Activated naive CD4-positive, alpha-beta T cell treated with anti-CD3 and anti-CD28 coated beads, Interleukin-2, amount 10 ng/mL, durations not matched to agents 7 days and 5 days (primary cell): ENCODE measurements at regions not wholly inside any gene's neighbourhood (a gene's known extent, or its start where the extent isn't known, plus 50 kb on each side); places are given as distances from the start of the nearest gene placed in this dataset.

ENCODE experiments used
- CTCF ChIA-PET: fragments of 350-600 bp; sonication (Branson Sonifier 250); formaldehyde crosslinking; loops from one replicate; lab custom pipeline; 2021; ENCODE audit warnings: antibody characterized with exemption; lab: Charles Lee
- DNase-seq: peaks from one replicate; pipeline ENCODE4 v3.0.0-alpha.2; 2020
- H3K27ac Mint-ChIP-seq: one replicate; pipeline ENCODE4 v1.8.0; 2021; ENCODE audit warnings: mild to moderate bottlenecking, moderate library complexity, mixed read lengths
- H3K27me3 Mint-ChIP-seq: one replicate; pipeline ENCODE4 v1.8.0; 2021; ENCODE audit warnings: mild to moderate bottlenecking, mixed read lengths
- H3K36me3 Mint-ChIP-seq: one replicate; pipeline ENCODE4 v1.8.0; 2021; ENCODE audit warnings: mixed read lengths
- H3K4me1 Mint-ChIP-seq: one replicate; pipeline ENCODE4 v1.8.0; 2021; ENCODE audit warnings: mixed read lengths
- H3K4me3 Mint-ChIP-seq: one replicate; pipeline ENCODE4 v1.8.0; 2021; ENCODE audit warnings: mild to moderate bottlenecking, moderate library complexity, mixed read lengths
- H3K9me3 Mint-ChIP-seq: one replicate; pipeline ENCODE4 v1.8.0; 2021; ENCODE audit warnings: mixed read lengths

- CTCF ChIA-PET, result no interaction called here
- H3K9me3 Mint-ChIP-seq, result no peaks in the 10 kb centered on the region
- H3K4me1 Mint-ChIP-seq, result no peaks in the 10 kb centered on the region
- H3K27ac Mint-ChIP-seq, result no peak overlapping the region
- no peaks in the 10 kb centered on the region for H3K27me3 Mint-ChIP-seq
- H3K4me3 Mint-ChIP-seq, result no peak overlapping the region
- no peaks in the 10 kb centered on the region for H3K36me3 Mint-ChIP-seq
- no peak for DNase-seq
These were observed 448.2 kb downstream of the KCTD12 start for GRCh38 chr13:76438050-76438449.

DNA sequence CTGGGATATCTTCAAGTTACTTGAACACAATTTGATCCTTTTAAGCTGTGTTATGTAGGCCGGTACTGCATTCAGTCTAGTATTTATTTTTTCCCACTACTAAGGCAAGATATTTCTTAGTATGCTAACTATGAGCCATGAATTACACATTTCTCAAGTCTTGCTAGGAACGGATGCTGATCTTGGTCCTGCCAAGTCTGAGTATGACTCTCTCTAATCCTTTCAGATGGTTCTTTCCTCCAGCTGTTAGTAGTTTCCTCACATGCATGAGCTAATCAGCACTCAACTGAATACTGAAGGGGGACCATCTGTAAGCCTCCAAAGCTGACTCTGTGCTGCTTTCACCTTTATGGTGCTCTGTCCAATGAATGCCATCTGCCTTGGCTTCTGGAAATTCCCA, 460.3 kb downstream of the KCTD12 start:
- Mint-ChIP-seq H3K9me3 (no peaks in the 10 kb centered on the region), H3K27ac (no peak overlapping the region), H3K4me3 (no peak overlapping the region), H3K4me1 (no peaks in the 10 kb centered on the region), H3K27me3 (no peaks in the 10 kb centered on the region), H3K36me3 (no peaks in the 10 kb centered on the region)
- no peak for DNase-seq
- CTCF ChIA-PET, result no interaction called here

DNA sequence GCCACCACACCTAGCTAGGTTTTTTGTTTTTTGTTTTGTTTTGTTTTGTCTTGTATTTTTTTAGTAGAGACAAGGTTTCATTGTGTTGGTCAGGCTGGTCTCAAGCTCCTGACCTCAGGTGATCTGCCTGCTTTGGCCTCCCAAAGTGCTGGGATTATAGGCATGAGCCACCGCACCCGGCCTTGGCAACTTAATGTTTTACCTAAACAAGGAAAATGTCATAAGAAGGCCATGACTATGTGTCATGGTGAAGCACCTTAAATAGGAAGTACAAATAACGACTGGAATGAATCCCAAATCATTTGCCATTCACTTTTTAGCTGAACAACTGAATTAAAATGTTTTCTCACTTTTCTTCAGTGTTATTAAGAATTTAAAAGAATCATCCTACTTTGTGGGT, 465.2 kb downstream of the KCTD12 start:
- H3K4me3 Mint-ChIP-seq, result no peak overlapping the region
- no peaks in the 10 kb centered on the region for H3K27me3 Mint-ChIP-seq
- DNase-seq, result no peak
- no peaks in the 10 kb centered on the region for H3K4me1 Mint-ChIP-seq
- H3K9me3 Mint-ChIP-seq, result no peaks in the 10 kb centered on the region
- H3K36me3 Mint-ChIP-seq, result no peaks in the 10 kb centered on the region
- no peak overlapping the region for H3K27ac Mint-ChIP-seq
- CTCF ChIA-PET, result no interaction called here

DNA sequence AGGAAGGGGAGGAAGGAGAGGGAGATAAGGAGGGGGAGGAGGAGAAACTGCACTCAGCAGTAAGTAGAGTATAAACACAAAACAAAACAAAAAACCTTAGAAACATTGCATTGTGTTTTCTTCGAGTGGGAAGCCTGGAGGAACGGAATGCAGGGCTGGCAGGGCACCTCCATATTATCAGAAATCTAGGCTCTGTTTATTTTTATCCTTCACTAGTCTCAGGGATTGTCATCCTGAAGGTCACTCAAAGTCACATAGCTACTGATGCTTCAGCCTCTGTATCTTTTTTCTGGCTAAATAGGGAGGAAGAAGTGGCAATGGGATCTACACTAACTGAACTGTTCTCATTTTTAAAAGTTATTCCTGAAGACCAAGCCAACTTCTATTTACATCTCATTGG, 467.8 kb downstream of the KCTD12 start:
- Mint-ChIP-seq H3K27me3 (no peaks in the 10 kb centered on the region), H3K27ac (no peak overlapping the region), H3K36me3 (no peaks in the 10 kb centered on the region), H3K4me3 (no peak overlapping the region), H3K9me3 (no peaks in the 10 kb centered on the region), H3K4me1 (no peaks in the 10 kb centered on the region)
- CTCF ChIA-PET, result interaction anchor here (0.6 kb wide), 1 partner anchor 278 kb away, joined by 3 read pairs; no protein-coding TSS in a partner anchor
- DNase-seq, result no peak

GRCh38 chr13:76414320-76414719, 471.9 kb downstream of the KCTD12 start:
- H3K27ac Mint-ChIP-seq, result no peak overlapping the region
- CTCF ChIA-PET, result no interaction called here
- no peak overlapping the region for H3K4me3 Mint-ChIP-seq
- no peaks in the 10 kb centered on the region for H3K4me1 Mint-ChIP-seq
- H3K36me3 Mint-ChIP-seq, result no peaks in the 10 kb centered on the region
- no peak for DNase-seq
- H3K9me3 Mint-ChIP-seq, result no peaks in the 10 kb centered on the region
- H3K27me3 Mint-ChIP-seq, result peaks cover 3% of the 10 kb centered on the region

DNA sequence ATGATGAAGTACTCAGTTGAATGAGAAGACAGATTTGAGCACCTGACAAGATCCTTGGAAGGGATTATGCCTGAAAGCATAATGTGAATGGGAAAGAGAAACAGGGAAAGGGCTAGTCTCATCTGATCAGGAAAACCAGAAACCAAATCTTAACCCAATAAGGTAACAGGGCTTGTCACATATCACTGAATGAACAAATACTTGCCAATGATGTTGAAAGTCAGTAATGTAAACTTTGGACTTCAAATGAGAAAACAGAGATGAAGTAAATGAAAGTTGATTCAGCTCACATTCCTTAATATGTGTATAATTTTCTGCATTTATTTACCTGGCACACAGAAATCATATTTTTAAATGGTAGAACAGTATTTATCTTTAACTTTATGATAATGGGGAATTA, 480.0 kb downstream of the KCTD12 start:
- CTCF ChIA-PET, result no interaction called here
- Mint-ChIP-seq H3K36me3 (no peaks in the 10 kb centered on the region), H3K4me3 (no peak overlapping the region), H3K9me3 (no peaks in the 10 kb centered on the region), H3K4me1 (no peaks in the 10 kb centered on the region), H3K27ac (no peak overlapping the region), H3K27me3 (peaks cover 3% of the 10 kb centered on the region)
- no peak for DNase-seq

DNA sequence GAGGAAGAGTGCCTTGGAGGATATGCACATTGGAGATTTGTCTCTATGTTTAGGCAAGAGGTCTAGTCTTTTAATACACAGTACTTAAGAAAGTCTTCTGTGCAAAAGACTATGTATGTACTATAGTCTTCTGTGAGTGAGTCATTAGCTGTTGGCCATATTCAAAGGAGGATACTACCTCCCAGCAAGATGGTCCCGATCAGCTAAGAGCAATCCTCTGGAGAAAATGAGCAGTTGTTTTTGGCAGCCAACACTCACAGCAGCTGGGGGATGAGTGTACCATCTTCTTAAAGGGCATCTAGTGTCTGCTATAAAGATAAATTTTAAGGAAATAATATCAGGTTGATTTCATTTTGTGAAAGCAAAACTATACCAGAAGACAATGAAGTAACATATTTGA, 487.8 kb downstream of the KCTD12 start:
- Mint-ChIP-seq H3K4me3 (no peak overlapping the region), H3K4me1 (no peaks in the 10 kb centered on the region), H3K27me3 (no peaks in the 10 kb centered on the region), H3K27ac (no peak overlapping the region), H3K9me3 (no peaks in the 10 kb centered on the region), H3K36me3 (no peaks in the 10 kb centered on the region)
- DNase-seq, result no peak
- CTCF ChIA-PET, result no interaction called here

DNA sequence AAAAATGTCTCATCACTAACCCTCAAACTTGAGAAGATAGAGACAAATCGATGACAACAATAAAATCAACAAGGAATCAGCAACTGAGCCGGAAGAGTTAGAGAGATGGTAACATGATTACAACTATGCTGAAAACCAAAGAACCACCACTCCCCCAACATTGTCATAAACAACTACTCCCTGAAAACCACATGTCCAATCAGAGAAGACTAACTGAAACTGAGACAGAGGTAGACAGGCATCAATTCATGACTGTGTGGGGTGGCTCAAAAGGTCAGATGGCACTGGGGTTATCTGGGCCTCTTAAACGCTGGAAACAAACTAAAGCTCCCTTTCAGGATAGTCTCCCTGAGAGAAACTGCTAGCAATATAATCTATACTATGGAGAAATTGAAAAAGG, 488.8 kb downstream of the KCTD12 start:
- Mint-ChIP-seq H3K9me3 (no peaks in the 10 kb centered on the region), H3K4me3 (no peak overlapping the region), H3K4me1 (no peaks in the 10 kb centered on the region), H3K27me3 (no peaks in the 10 kb centered on the region), H3K27ac (no peak overlapping the region), H3K36me3 (no peaks in the 10 kb centered on the region)
- DNase-seq, result no peak
- CTCF ChIA-PET, result no interaction called here

DNA sequence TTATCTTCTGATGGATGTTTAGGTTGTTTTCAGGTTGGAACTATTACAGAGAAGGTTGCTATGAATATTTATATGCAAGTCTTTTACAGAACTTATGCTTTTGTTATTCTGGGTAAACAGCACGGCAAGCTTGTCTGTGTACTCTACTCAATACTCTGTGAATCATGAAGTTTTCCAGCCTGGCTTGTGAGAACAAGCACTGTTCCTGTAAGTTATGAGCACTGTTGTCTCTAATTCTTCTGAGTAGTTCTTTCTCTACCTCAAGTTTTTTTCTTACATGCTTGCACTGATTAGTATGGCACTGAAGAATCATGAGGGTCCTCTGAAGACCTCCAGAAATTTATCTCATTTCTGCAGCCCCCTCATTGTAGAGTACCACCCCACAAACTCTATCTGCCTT, 496.9 kb downstream of the KCTD12 start:
- no peaks in the 10 kb centered on the region for H3K4me1 Mint-ChIP-seq
- no peak for DNase-seq
- no peak overlapping the region for H3K27ac Mint-ChIP-seq
- no peak overlapping the region for H3K4me3 Mint-ChIP-seq
- H3K36me3 Mint-ChIP-seq, result no peaks in the 10 kb centered on the region
- H3K9me3 Mint-ChIP-seq, result no peaks in the 10 kb centered on the region
- H3K27me3 Mint-ChIP-seq, result no peaks in the 10 kb centered on the region
- CTCF ChIA-PET, result no interaction called here

DNA sequence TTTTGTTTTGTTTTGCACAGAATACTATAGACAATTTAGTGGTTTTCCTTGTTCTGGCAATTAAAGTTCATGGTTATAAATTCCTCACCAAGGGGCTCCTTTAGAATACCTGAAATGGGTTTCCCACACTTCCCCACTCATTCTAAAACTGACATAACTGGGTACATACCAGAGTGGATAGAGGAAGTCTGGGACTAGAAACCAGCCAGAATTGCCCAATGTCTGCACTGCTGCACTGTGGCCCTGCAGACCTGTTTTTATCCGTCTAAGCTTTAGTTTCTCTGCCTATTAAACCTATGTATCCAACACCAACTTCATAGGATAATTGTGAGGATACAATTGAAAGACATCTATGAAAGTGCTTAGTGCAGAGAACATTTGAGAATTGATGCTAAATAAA, 498.6 kb downstream of the KCTD12 start:
- CTCF ChIA-PET, result no interaction called here
- Mint-ChIP-seq H3K27me3 (no peaks in the 10 kb centered on the region), H3K27ac (no peak overlapping the region), H3K4me3 (no peak overlapping the region), H3K4me1 (no peaks in the 10 kb centered on the region), H3K36me3 (no peaks in the 10 kb centered on the region), H3K9me3 (no peaks in the 10 kb centered on the region)
- no peak for DNase-seq

GRCh38 chr13:76386321-76386720, 499.9 kb downstream of the KCTD12 start:
- no peaks in the 10 kb centered on the region for H3K27me3 Mint-ChIP-seq
- CTCF ChIA-PET, result no interaction called here
- DNase-seq, result no peak

DNA sequence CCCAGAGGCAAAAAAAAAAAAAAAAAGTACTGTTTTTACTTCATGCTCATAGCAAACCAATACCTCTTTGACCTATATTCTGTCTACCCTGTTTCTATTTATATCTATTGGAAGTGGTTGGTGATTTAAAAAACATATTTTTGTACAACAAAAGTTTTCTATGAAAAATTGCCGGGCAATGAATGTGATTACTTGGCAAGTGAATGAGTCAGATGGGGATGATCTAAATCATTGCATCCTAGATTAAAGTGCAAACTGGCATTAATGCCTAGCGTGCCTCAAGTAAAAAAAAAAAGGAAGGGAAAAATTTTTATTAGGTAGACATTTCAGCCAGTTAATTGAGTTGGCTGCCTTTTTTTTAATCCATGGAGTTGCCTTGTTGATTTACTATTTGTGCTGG, 500.6 kb downstream of the KCTD12 start:
- no peak for DNase-seq
- CTCF ChIA-PET, result no interaction called here
- Mint-ChIP-seq H3K4me3 (no peak overlapping the region), H3K4me1 (no peaks in the 10 kb centered on the region), H3K36me3 (no peaks in the 10 kb centered on the region), H3K27ac (no peak overlapping the region), H3K27me3 (no peaks in the 10 kb centered on the region), H3K9me3 (no peaks in the 10 kb centered on the region)

More at GRCh38 chr13:76386321-76386720, 499.9 kb downstream of the KCTD12 start:
- Mint-ChIP-seq H3K36me3 (no peaks in the 10 kb centered on the region), H3K4me3 (no peak overlapping the region), H3K27ac (no peak overlapping the region), H3K9me3 (no peaks in the 10 kb centered on the region), H3K4me1 (no peaks in the 10 kb centered on the region)

DNA sequence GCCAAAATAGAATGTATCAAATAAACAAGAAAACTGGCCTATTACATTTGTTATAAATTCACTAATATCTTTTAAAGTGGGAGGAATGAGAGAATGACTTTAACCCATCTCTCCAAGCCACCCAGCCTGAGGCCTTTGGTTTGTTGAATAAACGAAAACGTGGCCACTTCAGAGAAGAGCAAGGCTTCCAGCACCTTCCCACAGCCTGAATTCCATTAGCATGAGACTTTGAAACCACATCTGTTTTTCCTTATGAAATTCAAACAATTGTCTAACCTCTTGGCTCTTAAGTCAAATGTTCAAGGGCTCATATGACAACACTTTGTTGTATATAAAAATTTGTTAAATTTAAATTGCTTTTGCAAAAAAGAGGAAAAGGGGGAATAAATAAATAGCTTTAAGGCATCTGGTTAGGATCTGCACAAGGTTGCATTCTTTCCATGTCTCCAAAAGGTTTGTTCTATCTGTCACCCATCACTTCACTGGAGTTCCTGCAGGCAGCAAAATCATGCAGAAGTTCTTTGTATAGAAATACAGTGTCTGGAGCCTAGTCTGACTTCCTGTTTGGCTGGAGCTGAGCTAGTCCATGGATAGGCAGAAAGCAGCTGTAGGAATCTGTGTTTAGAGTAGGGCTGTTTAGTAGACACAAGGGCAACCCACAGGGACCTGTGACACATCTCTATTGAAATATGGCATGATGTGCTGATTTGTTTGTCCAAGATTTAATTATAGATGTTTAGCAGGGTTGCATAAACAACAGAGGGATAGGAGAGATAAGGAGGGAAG, 502.3 kb downstream of the KCTD12 start:
- CTCF ChIA-PET, result no interaction called here
- no peaks in the 10 kb centered on the region for H3K36me3 Mint-ChIP-seq
- H3K27ac Mint-ChIP-seq, result no peak overlapping the region
- H3K9me3 Mint-ChIP-seq, result no peaks in the 10 kb centered on the region
- H3K4me1 Mint-ChIP-seq, result no peaks in the 10 kb centered on the region
- no peak for DNase-seq
- H3K27me3 Mint-ChIP-seq, result no peaks in the 10 kb centered on the region
- no peak overlapping the region for H3K4me3 Mint-ChIP-seq

DNA sequence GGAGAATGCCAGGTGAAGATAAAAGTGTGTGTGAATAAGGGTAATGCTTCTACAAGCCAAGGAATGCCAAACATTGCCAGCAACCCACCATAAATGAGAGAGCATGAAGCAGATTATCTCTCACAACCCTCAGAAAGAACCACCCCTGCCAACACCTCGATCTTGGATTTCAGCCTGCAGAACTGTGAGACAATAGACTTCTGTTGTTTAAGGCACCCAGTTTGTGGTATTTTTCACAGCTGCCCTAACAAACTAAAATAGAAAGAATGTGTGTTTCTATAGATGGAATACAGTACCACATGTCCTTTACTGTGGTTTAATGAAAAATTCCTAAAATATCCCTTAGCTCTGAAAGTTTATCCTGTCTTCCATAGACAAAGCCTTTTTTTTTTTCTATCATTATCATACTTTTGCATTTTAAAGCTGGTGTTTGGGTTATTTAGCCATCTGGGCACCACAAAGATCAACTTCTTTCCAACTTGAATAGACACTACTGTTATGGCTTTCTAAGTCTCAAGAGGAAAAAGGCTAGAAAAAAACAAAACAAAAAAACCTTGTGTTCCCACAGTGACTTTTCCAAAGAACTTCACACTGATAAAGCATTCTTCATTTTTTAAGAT, 505.6 kb downstream of the KCTD12 start:
- no peak for DNase-seq
- no peak overlapping the region for H3K27ac Mint-ChIP-seq
- H3K9me3 Mint-ChIP-seq, result no peaks in the 10 kb centered on the region
- no peaks in the 10 kb centered on the region for H3K4me1 Mint-ChIP-seq
- no peaks in the 10 kb centered on the region for H3K36me3 Mint-ChIP-seq
- H3K27me3 Mint-ChIP-seq, result no peaks in the 10 kb centered on the region
- no peak overlapping the region for H3K4me3 Mint-ChIP-seq
- CTCF ChIA-PET, result no interaction called here

DNA sequence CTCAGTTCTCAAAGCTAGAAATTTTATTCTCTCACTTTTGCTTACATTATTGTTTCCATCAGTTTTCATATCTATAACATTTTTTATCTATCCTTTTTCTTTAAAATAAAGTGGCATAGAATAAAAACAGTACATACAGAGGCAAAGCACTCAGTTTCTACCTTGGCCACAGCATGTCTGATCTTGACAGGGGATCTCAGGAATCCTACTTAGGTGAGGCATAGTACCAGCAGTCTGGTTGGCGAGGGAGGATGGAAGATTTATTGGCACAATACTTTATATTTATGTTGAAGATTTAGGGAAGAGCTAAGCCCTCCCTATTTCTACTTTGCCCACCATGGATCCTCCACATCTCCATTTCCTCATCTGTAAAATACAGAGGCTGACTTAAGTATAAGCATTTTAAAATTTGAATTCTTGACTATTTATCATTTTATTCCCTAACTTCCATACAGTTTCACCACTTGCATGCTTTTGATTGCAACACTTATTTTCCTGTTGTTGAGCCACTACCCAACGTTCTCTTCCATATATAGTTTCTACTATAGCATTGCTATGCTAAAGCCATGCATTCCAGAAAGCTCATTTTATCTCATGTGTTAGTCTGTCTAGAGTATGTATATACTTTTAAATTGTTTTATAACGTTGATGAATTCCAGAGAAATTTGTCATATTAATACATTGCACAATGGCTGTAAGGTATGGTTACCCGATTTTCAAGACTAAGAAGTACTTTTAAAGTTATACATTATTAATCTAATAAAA, 506.7 kb downstream of the KCTD12 start:
- no peaks in the 10 kb centered on the region for H3K36me3 Mint-ChIP-seq
- no peak for DNase-seq
- H3K4me3 Mint-ChIP-seq, result no peak overlapping the region
- H3K9me3 Mint-ChIP-seq, result no peaks in the 10 kb centered on the region
- no peaks in the 10 kb centered on the region for H3K27me3 Mint-ChIP-seq
- CTCF ChIA-PET, result no interaction called here
- no peak overlapping the region for H3K27ac Mint-ChIP-seq
- no peaks in the 10 kb centered on the region for H3K4me1 Mint-ChIP-seq
